ENCODE measurements at regions not wholly inside any gene's neighbourhood (a gene's known extent, or its start where the extent isn't known, plus 50 kb on each side); places are given as distances from the start of the nearest gene placed in this dataset.

- Histone ChIP-seq H4K20me1 (ENCODE audit: control insufficient read depth, extremely low read depth, insufficient read depth, low read length) (no peaks in the 10 kb centered on the region), H3K36me3 (ENCODE audit: control insufficient read depth in 2 of 2, extremely low read depth in 1 of 2, insufficient read depth in 2 of 2, low read length in 2 of 2) (no peaks in the 10 kb centered on the region), H3K4me3 (ENCODE audit: control insufficient read depth in 2 of 3, extremely low read depth in 1 of 3, insufficient read depth in 2 of 3, low read depth in 1 of 3, low read length in 3 of 3) (no peak overlapping the region), H3K4me2 (ENCODE audit: control insufficient read depth, extremely low read depth, insufficient read depth, low read depth, low read length) (no peak overlapping the region), H3K9me3 (ENCODE audit: control insufficient read depth, low read depth, low read length) (no peaks in the 10 kb centered on the region), H3K9me1 (ENCODE audit: control insufficient read depth, extremely low read depth, insufficient read depth, low read length) (no peaks in the 10 kb centered on the region), H3K9ac (ENCODE audit: control insufficient read depth, extremely low read depth, insufficient read depth, low read length) (no peak overlapping the region), H2AFZ (ENCODE audit: control insufficient read depth, low read length) (no peak overlapping the region), H3K27me3 (ENCODE audit: control insufficient read depth, extremely low read depth, insufficient read depth, low read length) (no peaks in the 10 kb centered on the region), H3K4me1 (ENCODE audit: control insufficient read depth, extremely low read depth, insufficient read depth, low read length) (no peaks in the 10 kb centered on the region), H3K27ac (ENCODE audit: control insufficient read depth, insufficient read depth, low read length) (no peak overlapping the region), H3K79me2 (ENCODE audit: control insufficient read depth, insufficient read depth, low read length) (no peaks in the 10 kb centered on the region)
- TF ChIP-seq EZH2 (IDR thresholded peaks at IDR 0.05; ENCODE audit: low read length) (no peak), CTCF (optimal IDR thresholded peaks at IDR 0.05 in 1 of 3, IDR thresholded peaks at IDR 0.05 in 1 of 3, conservative IDR thresholded peaks at IDR 0.05 in 1 of 3; ENCODE audit: extremely low read depth in 1 of 3, insufficient read depth in 2 of 3, low read length in 3 of 3) (no peak)
- DNase-seq (ENCODE audit: low read depth, low spot score): no peak
- dilution Hi-C loops (cut with MboI; ENCODE audit: extremely low pct_ligation_motif_present, low sequenced_read_pairs): no loop called here
- no peak for FAIRE-seq
These were observed 480.2 kb upstream of the PRICKLE1 start for GRCh38 chr12:43069768-43070221.

GRCh38 chr12:43066471-43066870 lies 476.9 kb upstream of the PRICKLE1 start:
- TF ChIP-seq CTCF (optimal IDR thresholded peaks at IDR 0.05 in 1 of 3, IDR thresholded peaks at IDR 0.05 in 1 of 3, conservative IDR thresholded peaks at IDR 0.05 in 1 of 3; ENCODE audit: extremely low read depth in 1 of 3, insufficient read depth in 2 of 3, low read length in 3 of 3) (no peak), EZH2 (IDR thresholded peaks at IDR 0.05; ENCODE audit: low read length) (no peak)
- no peak overlapping the region for H3K4me2 ChIP-seq (ENCODE audit: control insufficient read depth, extremely low read depth, insufficient read depth, low read depth, low read length)
- no peaks in the 10 kb centered on the region for H3K27me3 ChIP-seq (ENCODE audit: control insufficient read depth, extremely low read depth, insufficient read depth, low read length)
- FAIRE-seq (no peak), DNase-seq (ENCODE audit: low read depth, low spot score) (no peak)
- dilution Hi-C loops (cut with MboI; ENCODE audit: extremely low pct_ligation_motif_present, low sequenced_read_pairs): no loop called here
- no peaks in the 10 kb centered on the region for H3K79me2 ChIP-seq (ENCODE audit: control insufficient read depth, insufficient read depth, low read length)
- no peak overlapping the region for H3K4me3 ChIP-seq (ENCODE audit: control insufficient read depth in 2 of 3, extremely low read depth in 1 of 3, insufficient read depth in 2 of 3, low read depth in 1 of 3, low read length in 3 of 3)
- H3K9me3 ChIP-seq (ENCODE audit: control insufficient read depth, low read depth, low read length): no peaks in the 10 kb centered on the region
- no peaks in the 10 kb centered on the region for H4K20me1 ChIP-seq (ENCODE audit: control insufficient read depth, extremely low read depth, insufficient read depth, low read length)
- H3K36me3 ChIP-seq (ENCODE audit: control insufficient read depth in 2 of 2, extremely low read depth in 1 of 2, insufficient read depth in 2 of 2, low read length in 2 of 2): no peaks in the 10 kb centered on the region
- H3K27ac ChIP-seq (ENCODE audit: control insufficient read depth, insufficient read depth, low read length): no peak overlapping the region
- H3K9me1 ChIP-seq (ENCODE audit: control insufficient read depth, extremely low read depth, insufficient read depth, low read length): no peaks in the 10 kb centered on the region
- no peaks in the 10 kb centered on the region for H3K4me1 ChIP-seq (ENCODE audit: control insufficient read depth, extremely low read depth, insufficient read depth, low read length)
- H2AFZ ChIP-seq (ENCODE audit: control insufficient read depth, low read length): no peak overlapping the region
- H3K9ac ChIP-seq (ENCODE audit: control insufficient read depth, extremely low read depth, insufficient read depth, low read length): no peak overlapping the region

All from keratinocyte (primary cell).